SK-N-SH (cell line): ENCODE measurements at regions not wholly inside any gene's neighbourhood (a gene's known extent, or its start where the extent isn't known, plus 50 kb on each side); places are given as distances from the start of the nearest gene placed in this dataset.

Experiments
- CTCF ChIA-PET: fragments of 300-600, 350-600 bp; formaldehyde crosslinking; extraction: SDS; loops from one replicate; lab custom pipeline; 2021; lab: Yijun Ruan, JAX
- POLR2A ChIA-PET: fragments of 350-600 bp; sonication (Branson Sonifier 250); formaldehyde crosslinking; extraction: SDS; loops from one replicate; lab custom pipeline; 2020; ENCODE audit warnings: antibody characterized with exemption, inconsistent platforms; lab: Yijun Ruan, JAX
- DNase-seq: peaks from one replicate; pipeline ENCODE4 v3.0.0; 2012
- H2AFZ ChIP-seq: fragments of 200-600 bp; sonication (generic); 2 replicates; pipeline ENCODE4 v1.8.1; 2016; ENCODE audit warnings: antibody characterized with exemption, mild to moderate bottlenecking, low read depth
- H3F3A ChIP-seq: fragments of 200-600 bp; sonication (generic); replicated peaks from 2 replicates; pipeline ENCODE3; 2016; ENCODE audit warnings: antibody characterized with exemption, mild to moderate bottlenecking; ENCODE audit not compliant: insufficient read depth
- H3K27ac ChIP-seq, 2 experiments: fragments of 200-500 bp in 1 of 2; fragments of 200-600 bp in 1 of 2; sonication (Bioruptor generic) in 1 of 2; sonication (generic), shearing (Covaris generic) in 1 of 2; 2 replicates each; pipeline versions ENCODE4 v1.5.1 to v1.6.1; 2014 to 2016; ENCODE audit warnings: low read depth in 2 of 2, inconsistent platforms in 1 of 2, low read length in 1 of 2, mild to moderate bottlenecking in 1 of 2, mixed read lengths in 1 of 2
- H3K27me3 ChIP-seq: fragments of 200-600 bp; sonication (generic), shearing (Covaris generic); 2 replicates; pipeline ENCODE4 v1.6.1; 2016; ENCODE audit warnings: mixed run types; ENCODE audit not compliant: insufficient read depth
- H3K36me3 ChIP-seq, 2 experiments: fragments of 200-500 bp in 1 of 2; fragments of 200-600 bp in 1 of 2; sonication (Bioruptor generic) in 1 of 2; sonication (generic) in 1 of 2; replicated peaks in 1 of 2; 2 replicates each; pipeline versions ENCODE3 to v1.5.1; 2014 to 2016; ENCODE audit warnings: low read length in 1 of 2, mild to moderate bottlenecking in 1 of 2; ENCODE audit not compliant: insufficient read depth in 2 of 2, control insufficient read depth in 1 of 2
- H3K4me1 ChIP-seq, 2 experiments: fragments of 200-500 bp in 1 of 2; fragments of 200-600 bp in 1 of 2; sonication (Bioruptor generic) in 1 of 2; sonication (generic), shearing (Covaris generic) in 1 of 2; 2 replicates each; pipeline versions ENCODE4 v1.5.1 to v1.6.1; 2014 to 2016; ENCODE audit warnings: low read depth in 1 of 2, low read length in 1 of 2, mixed run types in 1 of 2; ENCODE audit not compliant: insufficient read depth in 2 of 2, control insufficient read depth in 1 of 2
- H3K4me2 ChIP-seq: fragments of 200-600 bp; sonication (generic), shearing (Covaris generic); 2 replicates; pipeline ENCODE4 v1.6.1; 2017; ENCODE audit warnings: mixed run types
- H3K4me3 ChIP-seq, 2 experiments: fragments of 200-500 bp in 1 of 2; fragments of 200-600 bp in 1 of 2; sonication (Bioruptor generic) in 1 of 2; sonication (generic), shearing (Covaris generic) in 1 of 2; 2 replicates each; pipeline versions ENCODE4 v1.5.1 to v1.8.1; 2014 to 2016; ENCODE audit warnings: low read depth in 2 of 2, inconsistent platforms in 1 of 2, low read length in 1 of 2, mild to moderate bottlenecking in 1 of 2, mixed read lengths in 1 of 2, moderate library complexity in 1 of 2
- H3K79me2 ChIP-seq: fragments of 200-600 bp; sonication (generic); 2 replicates; pipeline ENCODE4 v1.8.1; 2017; ENCODE audit warnings: mild to moderate bottlenecking; ENCODE audit not compliant: insufficient read depth
- H3K9ac ChIP-seq: fragments of 200-600 bp; sonication (generic); 2 replicates; pipeline ENCODE4 v1.6.1; 2017; ENCODE audit warnings: mixed run types
- H3K9me2 ChIP-seq: fragments of 200-600 bp; sonication (generic); 2 replicates; pipeline ENCODE4 v1.6.1; 2017; ENCODE audit warnings: mixed run types
- H3K9me3 ChIP-seq: fragments of 200-600 bp; sonication (generic); 2 replicates; pipeline ENCODE4 v1.6.1; 2017; ENCODE audit warnings: mixed run types, mild to moderate bottlenecking, moderate library complexity
- H4K20me1 ChIP-seq: fragments of 200-600 bp; sonication (generic); 2 replicates; pipeline ENCODE4 v1.6.1; 2017; ENCODE audit warnings: mild to moderate bottlenecking, mixed run types; ENCODE audit not compliant: insufficient read depth
- CTCF ChIP-seq: fragments of 200-600 bp; sonication (generic); IDR thresholded peaks from 2 replicates; pipeline ENCODE4 v1.6.1; 2017; ENCODE audit warnings: antibody characterized with exemption, mild to moderate bottlenecking, moderate library complexity
- FOXJ3 ChIP-seq: sonication (generic); formaldehyde crosslinking; IDR thresholded peaks from 2 replicates; pipeline ENCODE4 v1.5.1; 2020; ENCODE audit warnings: mild to moderate bottlenecking, missing genetic modification reagents
- GABPA ChIP-seq: IDR thresholded peaks from 2 replicates; pipeline ENCODE4 v1.4.0; 2012; ENCODE audit warnings: low read depth, mild to moderate bottlenecking
- IRF3 ChIP-seq: fragments of 150-350 bp; IDR thresholded peaks from 2 replicates; pipeline ENCODE4 v1.6.1; 2016; ENCODE audit warnings: mild to moderate bottlenecking, low read depth, low read length
- MAX ChIP-seq: IDR thresholded peaks from 2 replicates; pipeline ENCODE4 v1.4.0; 2012; ENCODE audit warnings: low read depth
- MXI1 ChIP-seq: IDR thresholded peaks from 2 replicates; pipeline ENCODE4 v1.6.1; 2012; ENCODE audit warnings: mild to moderate bottlenecking, low read depth, low read length, improper control_type of control experiment
- NFIC ChIP-seq: IDR thresholded peaks from 2 replicates; pipeline ENCODE4 v1.4.0; 2012; ENCODE audit warnings: borderline replicate concordance
- NRF1 ChIP-seq: IDR thresholded peaks from 2 replicates; pipeline ENCODE4 v1.6.1; 2012; ENCODE audit warnings: low read depth, mild to moderate bottlenecking, low read length
- POLR2AphosphoS5 ChIP-seq: IDR thresholded peaks from 2 replicates; pipeline ENCODE4 v1.6.1; 2012; ENCODE audit warnings: low read depth, low read length
- RAD21 ChIP-seq: IDR thresholded peaks from 2 replicates; pipeline ENCODE4 v1.6.1; 2012; ENCODE audit warnings: mild to moderate bottlenecking, low read length
- RXRA ChIP-seq: IDR thresholded peaks from 2 replicates; pipeline ENCODE4 v1.4.0; 2012; ENCODE audit warnings: low read depth, mild to moderate bottlenecking, borderline replicate concordance
- SMC3 ChIP-seq: IDR thresholded peaks from 2 replicates; pipeline ENCODE4 v1.6.1; 2012; ENCODE audit warnings: low read depth, low read length, improper control_type of control experiment
- TCF12 ChIP-seq: IDR thresholded peaks from 2 replicates; pipeline ENCODE4 v1.4.0; 2012
- USF1 ChIP-seq: IDR thresholded peaks from 2 replicates; pipeline ENCODE4 v1.4.0; 2012; ENCODE audit warnings: low read depth, borderline replicate concordance
- USF2 ChIP-seq: fragments of 150-350 bp; IDR thresholded peaks from 2 replicates; pipeline ENCODE4 v1.6.1; 2017; ENCODE audit warnings: antibody characterized with exemption, low read length, low read depth, borderline replicate concordance
- ZBTB33 ChIP-seq: IDR thresholded peaks from 2 replicates; pipeline ENCODE4 v1.4.0; 2012; ENCODE audit warnings: low read depth, borderline replicate concordance
- WGBS: methylation state at CpG from one replicate; pipeline ENCODE4 v1.1.6; 2017; ENCODE audit warnings: low lambda C conversion rate; 5-methylcytosine and 5-hydroxymethylcytosine counted together

- Histone ChIP-seq H3F3A (no peaks in the 10 kb centered on the region), H3K4me3 (no peak overlapping the region), H3K9me3 (no peaks in the 10 kb centered on the region), H3K27ac (no peak overlapping the region), H3K9ac (no peak overlapping the region), H2AFZ (no peak overlapping the region), H3K9me2 (no peaks in the 10 kb centered on the region), H3K79me2 (no peaks in the 10 kb centered on the region), H3K4me1 (no peaks in the 10 kb centered on the region), H4K20me1 (no peaks in the 10 kb centered on the region), H3K4me2 (no peak overlapping the region), H3K27me3 (peaks cover 9% of the 10 kb centered on the region), H3K36me3 (no peaks in the 10 kb centered on the region)
- ChIA-PET CTCF (no interaction called here), POLR2A (no interaction called here)
- WGBS, result 0% methylated on average over 1 of the region's 1 CpG
- no peak for TF ChIP-seq NRF1
- no peak for TF ChIP-seq IRF3
- TF ChIP-seq TCF12, result no peak
- TF ChIP-seq CTCF, result no peak
- no peak for TF ChIP-seq RXRA
- no peak for TF ChIP-seq GABPA
- TF ChIP-seq ZBTB33, result no peak
- no peak for TF ChIP-seq POLR2AphosphoS5
- DNase-seq, result no peak
Measured at GRCh38 chr14:106786697-106787096, 1260.3 kb downstream of the TMEM121 start.

GRCh38 chr14:106787626-106788025 lies 1261.2 kb downstream of the TMEM121 start:
- Histone ChIP-seq H3K4me3 (no peak overlapping the region), H4K20me1 (no peaks in the 10 kb centered on the region), H2AFZ (no peak overlapping the region), H3K4me2 (no peak overlapping the region), H3K9ac (no peak overlapping the region), H3K27ac (no peak overlapping the region), H3K9me3 (no peaks in the 10 kb centered on the region), H3K27me3 (peaks cover 18% of the 10 kb centered on the region), H3K36me3 (no peaks in the 10 kb centered on the region), H3K4me1 (no peaks in the 10 kb centered on the region), H3K79me2 (no peaks in the 10 kb centered on the region), H3F3A (no peaks in the 10 kb centered on the region), H3K9me2 (no peaks in the 10 kb centered on the region)
- 0% methylated on average over 2 of the region's 2 CpGs for WGBS
- ChIA-PET CTCF (no interaction called here), POLR2A (no interaction called here)
- DNase-seq, result no peak
- TF ChIP-seq ZBTB33 (no peak), SMC3 (no peak), MAX (no peak), CTCF (no peak), NFIC (no peak), RXRA (no peak), RAD21 (no peak), USF1 (no peak), USF2 (no peak), MXI1 (no peak), TCF12 (no peak), FOXJ3 (CRISPR knock-in tag) (no peak)
